GM04503 (cell line): ENCODE measurements at regions not wholly inside any gene's neighbourhood (a gene's known extent, or its start where the extent isn't known, plus 50 kb on each side); places are given as distances from the start of the nearest gene placed in this dataset.

Source experiments
- DNase-seq: peaks from one replicate; pipeline ENCODE4 v3.0.0-alpha.2; 2012; ENCODE audit warnings: low read depth

DNA sequence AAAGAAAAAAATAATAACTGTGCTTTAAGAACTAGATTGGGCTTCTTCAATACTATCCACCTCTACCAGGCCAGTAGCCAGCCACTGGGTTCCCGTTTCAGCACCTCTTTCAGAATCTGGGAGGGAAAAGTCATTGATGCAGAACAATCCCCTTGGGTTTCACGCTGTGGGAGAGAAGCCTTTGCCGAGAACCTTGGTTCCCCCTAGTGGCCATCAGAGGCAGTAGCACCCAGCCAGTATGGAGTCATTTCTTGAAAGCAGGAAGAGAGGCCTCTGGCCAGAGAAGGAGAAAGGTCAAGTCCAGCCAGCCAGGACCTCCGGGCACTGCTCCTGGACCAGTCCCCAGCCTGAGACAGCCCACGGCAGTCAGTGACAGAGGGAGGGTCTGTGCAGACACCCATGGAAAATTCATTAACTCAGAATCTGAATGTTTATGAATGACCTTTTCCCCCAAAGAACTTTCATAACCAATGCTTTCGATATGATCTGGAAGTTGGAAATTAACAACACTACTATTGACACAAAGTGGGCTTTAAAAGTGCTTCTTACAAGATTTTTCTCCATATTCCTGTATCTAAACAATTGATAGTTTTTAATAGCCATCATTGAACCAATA is 51.2 kb upstream of the CDH5 start:
- peak; percentile 9 for DNase-seq

- no peak for DNase-seq
These were observed 55.2 kb upstream of the CDH5 start for GRCh38 chr16:66311306-66311705.

- DNase-seq: no peak
These were observed 57.2 kb upstream of the CDH5 start for GRCh38 chr16:66309215-66309807.

DNA sequence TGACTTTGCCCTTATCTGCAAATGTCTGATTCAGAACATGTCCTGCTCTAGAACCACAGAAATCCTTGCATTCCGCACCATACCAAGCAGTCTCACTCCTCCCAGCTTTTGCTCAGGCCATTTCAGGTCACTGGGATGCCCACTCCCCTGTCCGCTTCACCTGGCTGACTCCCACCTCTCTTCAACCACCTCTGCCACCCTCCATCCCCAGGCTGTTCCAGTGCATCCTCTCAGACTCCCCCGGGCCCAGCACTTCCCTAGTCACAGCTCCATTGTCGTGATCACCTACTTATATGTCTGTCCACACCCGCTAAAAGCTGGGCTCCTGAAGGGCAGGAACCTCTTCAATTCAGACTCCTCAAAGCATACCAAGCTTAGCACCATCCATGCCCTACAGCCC is 58.4 kb upstream of the CDH5 start:
- DNase-seq: no peak

DNA sequence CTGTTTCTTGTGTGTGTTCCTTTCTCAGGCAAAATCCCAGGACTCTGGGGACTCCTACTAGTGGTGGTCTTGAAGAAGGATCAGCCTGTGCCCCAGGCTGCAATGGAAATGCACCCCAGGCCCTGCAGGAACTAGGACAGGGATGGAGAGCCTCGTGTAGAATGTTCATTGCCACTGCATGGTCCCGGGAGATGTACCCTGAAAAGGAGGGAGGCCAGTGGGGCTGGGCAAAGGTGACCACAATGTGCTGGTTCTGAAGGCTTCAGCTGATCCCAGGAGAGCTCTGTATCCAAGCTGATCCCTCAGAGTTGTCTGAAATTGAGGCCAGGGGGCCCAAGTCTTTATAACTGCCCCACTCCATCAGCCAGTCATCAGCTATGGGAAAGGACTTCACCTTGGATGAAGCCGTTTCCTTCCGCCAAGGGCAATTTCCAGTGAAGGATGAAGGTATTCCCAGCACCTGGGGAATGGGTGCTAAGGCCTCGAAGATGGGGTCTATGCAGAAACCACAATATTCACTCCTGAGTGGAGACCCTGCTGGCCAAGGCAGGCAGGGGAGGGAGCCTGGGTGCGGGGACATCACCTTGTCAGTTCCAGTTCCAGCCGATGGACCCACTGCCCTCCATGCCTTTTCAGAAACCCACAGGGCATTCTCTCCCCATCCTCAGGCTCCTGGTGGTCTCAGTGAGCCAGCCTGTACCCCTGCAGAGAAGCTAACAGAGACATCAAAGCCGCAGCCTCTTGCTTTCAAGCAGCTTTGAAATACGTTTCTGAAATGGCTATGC is 59.9 kb upstream of the CDH5 start:
- DNase-seq: no peak

DNA sequence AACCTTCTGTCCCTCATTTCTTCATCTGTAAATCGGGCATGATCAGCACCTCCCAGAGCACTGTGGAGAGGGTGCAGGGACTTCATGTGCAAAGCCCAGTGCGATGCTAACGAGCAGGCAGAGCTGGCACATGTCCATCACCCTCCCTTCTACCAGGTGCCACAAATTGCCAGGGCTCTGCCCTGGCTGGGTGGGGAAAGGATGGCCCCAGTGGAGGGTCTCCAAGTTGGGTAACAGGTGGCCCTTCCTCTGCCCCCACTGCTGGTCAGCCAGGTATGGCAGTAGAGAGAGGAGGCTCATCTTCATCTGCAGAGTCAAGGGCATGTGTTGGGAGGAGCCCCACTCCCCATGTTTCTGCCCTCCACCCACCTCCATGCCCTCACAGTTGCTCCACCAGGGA is 61.5 kb upstream of the CDH5 start:
- DNase-seq: no peak

GRCh38 chr16:66304151-66304550 is 62.3 kb upstream of the CDH5 start:
- DNase-seq: no peak

DNA sequence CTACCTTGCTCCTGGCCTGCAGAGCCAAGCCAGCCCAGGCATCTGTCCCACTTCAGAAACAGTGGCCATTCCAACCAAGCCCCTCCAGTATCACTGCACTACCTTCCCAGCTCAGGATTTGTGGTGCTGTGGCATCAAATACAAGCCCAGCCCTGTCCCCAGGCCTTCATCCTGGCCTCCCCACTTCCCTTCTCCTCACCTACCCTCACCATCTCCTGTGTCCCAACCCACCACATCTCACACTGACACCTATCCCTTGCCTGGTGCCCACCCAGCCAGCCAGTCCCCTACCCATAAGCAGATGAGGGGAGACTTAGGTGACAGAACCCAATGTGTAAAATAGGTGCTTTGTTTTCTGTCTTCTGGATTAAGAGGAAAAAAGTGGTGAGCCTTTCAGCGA is 66.0 kb upstream of the CDH5 start:
- no peak for DNase-seq

DNA sequence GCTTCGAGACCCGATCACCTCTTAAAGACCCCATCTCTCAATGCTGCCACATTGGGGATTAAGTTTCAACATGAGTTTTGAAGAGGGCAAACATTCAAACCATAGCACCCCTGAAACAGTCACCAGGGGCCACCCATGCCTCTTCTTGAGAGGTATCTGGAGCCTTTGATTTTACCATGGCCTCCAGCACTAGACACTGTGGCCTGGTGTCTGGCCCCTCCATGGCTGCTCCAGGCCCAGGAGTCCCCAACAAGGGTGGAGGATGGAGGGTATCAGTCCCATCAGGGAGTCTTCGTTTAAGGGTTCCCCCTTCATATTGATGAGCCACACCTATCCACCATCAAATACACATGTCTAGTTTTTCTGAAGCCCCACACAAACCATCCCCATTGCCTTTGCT is 66.5 kb upstream of the CDH5 start:
- no peak for DNase-seq

- DNase-seq: no peak
These were observed 67.1 kb upstream of the CDH5 start for GRCh38 chr16:66299349-66299748.

DNA sequence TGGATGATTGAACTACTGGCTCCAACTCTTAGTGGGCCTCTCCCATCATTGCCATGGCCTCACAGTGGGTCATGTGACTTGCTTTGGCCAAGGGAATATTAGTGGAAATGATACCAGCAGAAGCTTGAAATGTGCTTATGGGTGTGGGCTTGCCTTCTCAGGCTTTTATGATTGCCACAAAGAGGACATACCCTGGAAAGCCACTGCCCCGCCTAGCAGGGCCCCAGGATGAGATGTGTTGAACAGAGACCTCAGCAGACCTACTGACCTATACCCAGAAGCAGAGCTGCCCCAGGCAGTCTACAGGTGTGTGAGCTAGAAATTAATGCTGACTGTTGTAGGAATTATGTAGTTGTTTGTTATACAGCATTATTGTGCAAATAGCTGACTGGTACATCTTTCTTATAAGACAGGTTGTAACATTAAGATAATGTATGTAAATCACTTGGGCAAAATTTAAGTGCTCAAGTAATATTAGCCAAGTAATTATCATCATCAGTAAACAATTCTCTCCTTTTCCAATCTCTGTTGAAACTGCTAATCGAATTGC is 67.8 kb upstream of the CDH5 start:
- DNase-seq: no peak

- no peak for DNase-seq
These were observed 68.5 kb upstream of the CDH5 start for GRCh38 chr16:66298006-66298405.

GRCh38 chr16:66296591-66296990 is 69.9 kb upstream of the CDH5 start:
- no peak for DNase-seq

- DNase-seq: no peak
These were observed 70.5 kb upstream of the CDH5 start for GRCh38 chr16:66295761-66296546.

DNA sequence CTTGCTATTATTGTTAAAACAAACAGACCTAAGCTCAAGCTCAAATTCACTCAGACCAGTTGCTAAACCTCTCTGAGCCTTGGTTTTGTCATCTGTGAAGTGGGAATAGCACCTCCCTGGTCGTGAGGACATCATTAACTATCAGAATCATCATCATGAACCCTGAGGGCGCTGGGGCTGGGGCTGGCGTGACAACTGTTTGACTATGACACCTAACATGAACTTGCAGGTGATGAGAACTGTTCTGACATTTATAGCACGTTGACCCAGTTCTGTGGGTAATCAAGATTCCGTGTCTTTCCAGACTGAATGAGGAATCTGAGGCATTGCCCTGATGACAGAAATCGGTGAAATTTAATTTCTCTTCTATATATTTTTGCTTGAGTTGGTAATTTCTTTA is 71.3 kb upstream of the CDH5 start:
- DNase-seq: no peak

GRCh38 chr16:66294507-66294906 is 72.0 kb upstream of the CDH5 start:
- no peak for DNase-seq

DNA sequence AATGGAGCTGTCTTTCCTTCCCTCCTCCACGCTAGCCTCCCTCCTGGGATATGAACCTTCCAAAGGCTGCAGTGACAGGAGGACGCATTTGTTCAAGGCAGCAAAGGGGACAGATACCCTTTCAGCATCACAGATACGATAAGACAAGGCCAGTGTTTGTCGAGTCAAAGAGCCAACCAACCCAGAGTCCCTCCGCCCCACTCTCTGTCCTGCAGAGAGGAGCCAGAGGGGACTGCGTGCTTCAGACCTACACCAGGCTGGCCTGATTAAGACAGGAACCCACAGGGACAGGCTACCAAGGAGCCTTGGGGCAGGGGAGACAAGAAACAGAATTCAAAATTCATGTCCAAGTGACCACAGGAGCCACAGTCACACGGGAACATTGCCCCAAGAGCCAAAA is 72.6 kb upstream of the CDH5 start:
- DNase-seq: no peak

- no peak for DNase-seq
These were observed 73.2 kb upstream of the CDH5 start for GRCh38 chr16:66293207-66293735.

- DNase-seq: no peak
These were observed 74.1 kb upstream of the CDH5 start for GRCh38 chr16:66292241-66292935.

GRCh38 chr16:66291833-66292232 is 74.7 kb upstream of the CDH5 start:
- no peak for DNase-seq

DNA sequence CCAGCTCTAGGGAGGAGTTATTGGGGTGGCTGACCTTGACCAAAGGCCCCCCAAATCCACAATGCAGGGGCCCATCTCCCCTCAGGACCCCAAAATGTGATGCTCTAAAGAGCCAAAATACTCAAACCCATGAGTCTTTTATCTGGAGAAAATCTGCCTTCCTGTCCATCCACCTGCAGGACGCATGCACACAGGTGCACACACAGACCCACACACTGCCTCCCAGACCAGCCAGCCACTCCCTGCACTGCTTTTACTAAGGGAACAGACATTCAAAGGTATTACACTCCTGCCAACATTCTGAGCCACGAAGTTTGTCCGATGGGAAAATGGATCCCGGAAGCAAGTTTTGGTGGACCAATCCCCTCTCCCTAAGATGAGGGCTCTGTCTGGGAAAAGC is 76.1 kb upstream of the CDH5 start:
- DNase-seq: no peak

GRCh38 chr16:66289986-66290385 is 76.5 kb upstream of the CDH5 start:
- DNase-seq: no peak
